NAMALWA (cell line): ENCODE measurements at regions not wholly inside any gene's neighbourhood (a gene's known extent, or its start where the extent isn't known, plus 50 kb on each side); places are given as distances from the start of the nearest gene placed in this dataset.
A peak's percentile ranks its signal among the peaks of the same experiment; 100 is the strongest.

Source experiments
- DNase-seq: peaks from one replicate; pipeline ENCODE4 v3.0.0-alpha.2; 2015; ENCODE audit warnings: low spot score

GRCh38 chr3:71881041-71881440 lies 96.1 kb upstream of the PROK2 start:
- DNase-seq = no peak

- no peak for DNase-seq
Observed at GRCh38 chr3:71879089-71879488, 94.1 kb upstream of the PROK2 start.

DNA sequence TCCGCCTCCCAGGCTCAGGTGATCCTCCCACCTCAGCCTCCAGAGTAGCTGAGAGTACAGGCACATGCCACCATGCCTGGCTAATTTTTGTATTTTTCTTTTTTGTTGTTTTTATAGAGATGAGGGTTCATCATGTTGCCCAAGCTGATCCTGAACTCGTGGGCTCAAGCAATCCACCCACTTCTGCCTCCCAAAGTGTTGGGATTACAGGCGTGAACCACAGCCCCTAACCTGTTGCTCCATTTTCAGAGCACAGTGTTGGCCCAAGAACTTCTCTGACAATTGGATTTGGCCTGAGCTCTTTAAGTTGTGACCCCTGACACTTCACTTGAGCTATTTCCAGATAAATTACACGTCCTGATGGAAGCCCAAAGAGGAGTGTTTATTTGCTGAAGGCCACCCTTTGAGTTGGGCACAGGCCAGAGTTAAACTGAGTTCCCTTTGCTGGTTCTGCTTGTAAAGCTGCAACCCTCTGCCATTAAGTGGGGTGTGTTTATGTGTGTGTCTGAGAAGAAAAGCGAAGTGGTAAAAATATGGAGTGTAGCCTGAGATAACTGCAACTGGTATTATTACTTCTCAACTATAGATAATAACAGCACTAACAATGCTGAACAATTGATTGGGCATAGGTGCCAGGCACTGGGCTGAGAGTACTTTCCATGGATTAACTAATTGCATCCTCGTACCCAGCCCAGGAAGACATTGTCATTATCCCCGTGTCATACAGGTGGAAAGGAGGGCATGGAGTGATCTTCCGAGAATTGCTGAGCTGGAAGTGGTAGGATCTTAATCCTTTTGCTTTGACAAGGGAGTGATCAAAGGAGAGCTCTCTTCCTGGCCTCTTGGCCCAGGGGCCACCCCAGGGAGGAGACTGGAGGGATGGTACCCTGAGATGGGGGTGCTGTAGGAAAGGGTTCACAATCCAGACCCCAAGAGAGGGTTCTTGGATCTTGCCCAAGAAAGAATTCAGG lies 91.5 kb upstream of the PROK2 start:
- no peak for DNase-seq

GRCh38 chr3:71875461-71875947 lies 90.6 kb upstream of the PROK2 start:
- peak; percentile 76 for DNase-seq

- DNase-seq = no peak
Observed at GRCh38 chr3:71874618-71875017, 89.7 kb upstream of the PROK2 start.

DNA sequence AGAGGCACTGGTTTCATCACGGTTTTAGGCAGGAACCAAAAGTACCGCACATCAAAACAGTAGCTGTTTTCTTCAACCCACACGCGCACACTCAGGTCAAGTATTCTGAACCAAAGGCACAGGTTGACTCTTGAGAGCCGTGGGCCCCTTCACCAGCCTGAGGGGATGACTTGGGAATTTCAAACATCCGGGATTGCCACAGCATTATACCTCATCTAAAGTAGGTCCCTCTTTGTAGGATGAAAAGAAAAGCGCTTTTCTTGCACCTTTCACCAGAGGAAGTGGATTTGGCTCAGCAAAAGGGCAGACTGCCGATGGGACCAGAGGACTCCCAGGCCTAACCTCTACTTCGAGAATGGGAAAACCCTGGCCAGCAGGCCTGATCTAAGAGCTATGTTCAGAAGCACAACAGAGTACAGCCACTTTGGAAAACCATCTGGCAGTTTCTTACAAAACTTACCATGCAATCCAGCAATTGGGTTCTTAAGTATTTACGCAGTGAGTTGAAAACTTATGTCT lies 88.2 kb upstream of the PROK2 start:
- no peak for DNase-seq

GRCh38 chr3:71872256-71872655 lies 87.3 kb upstream of the PROK2 start:
- DNase-seq = no peak

DNA sequence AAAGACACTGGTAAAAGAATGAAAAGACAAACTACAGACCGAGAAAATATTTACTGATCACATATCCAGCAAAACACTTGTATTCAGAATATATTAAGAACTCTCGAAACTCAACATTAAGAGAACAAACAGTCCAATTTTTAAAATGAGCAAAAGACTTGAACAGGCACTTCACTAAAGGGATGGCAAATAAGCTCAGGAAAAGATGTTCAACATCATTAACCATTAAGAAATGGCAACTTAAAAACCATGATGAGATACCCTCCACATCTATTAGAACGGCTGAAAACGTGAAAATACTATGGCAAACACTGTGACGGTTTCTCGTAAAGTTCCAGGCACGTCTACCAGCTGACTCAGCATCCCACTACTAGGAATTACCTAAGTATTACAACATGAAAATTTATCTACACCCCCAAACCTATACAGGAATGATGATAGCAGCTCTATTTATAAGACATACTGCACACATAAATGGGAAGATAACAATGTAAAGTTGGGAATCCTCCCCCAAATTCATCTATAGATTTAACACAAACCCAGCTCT lies 86.1 kb upstream of the PROK2 start:
- no peak for DNase-seq

DNA sequence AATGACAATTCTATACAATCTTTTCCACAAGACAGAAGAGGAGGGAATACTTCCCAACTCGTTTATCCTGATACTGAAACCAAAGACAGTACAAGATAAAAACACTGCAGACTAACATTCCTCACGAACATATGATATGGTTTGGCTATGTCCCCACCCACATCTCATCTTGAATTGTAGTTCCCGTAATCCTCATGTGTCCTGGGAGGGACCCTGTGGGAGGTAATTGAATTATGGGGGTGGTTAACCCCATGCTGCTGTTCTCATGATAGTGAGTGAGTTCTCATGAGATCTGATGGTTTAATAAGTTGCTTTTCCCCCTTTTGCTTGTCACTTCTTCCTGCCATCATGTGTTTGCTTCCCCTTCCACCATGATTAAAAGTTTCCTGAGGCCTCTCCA lies 83.9 kb upstream of the PROK2 start:
- no peak for DNase-seq

- no peak for DNase-seq
Observed at GRCh38 chr3:71865727-71866126, 80.8 kb upstream of the PROK2 start.

- no peak for DNase-seq
Observed at GRCh38 chr3:71863563-71864190, 78.7 kb upstream of the PROK2 start.

DNA sequence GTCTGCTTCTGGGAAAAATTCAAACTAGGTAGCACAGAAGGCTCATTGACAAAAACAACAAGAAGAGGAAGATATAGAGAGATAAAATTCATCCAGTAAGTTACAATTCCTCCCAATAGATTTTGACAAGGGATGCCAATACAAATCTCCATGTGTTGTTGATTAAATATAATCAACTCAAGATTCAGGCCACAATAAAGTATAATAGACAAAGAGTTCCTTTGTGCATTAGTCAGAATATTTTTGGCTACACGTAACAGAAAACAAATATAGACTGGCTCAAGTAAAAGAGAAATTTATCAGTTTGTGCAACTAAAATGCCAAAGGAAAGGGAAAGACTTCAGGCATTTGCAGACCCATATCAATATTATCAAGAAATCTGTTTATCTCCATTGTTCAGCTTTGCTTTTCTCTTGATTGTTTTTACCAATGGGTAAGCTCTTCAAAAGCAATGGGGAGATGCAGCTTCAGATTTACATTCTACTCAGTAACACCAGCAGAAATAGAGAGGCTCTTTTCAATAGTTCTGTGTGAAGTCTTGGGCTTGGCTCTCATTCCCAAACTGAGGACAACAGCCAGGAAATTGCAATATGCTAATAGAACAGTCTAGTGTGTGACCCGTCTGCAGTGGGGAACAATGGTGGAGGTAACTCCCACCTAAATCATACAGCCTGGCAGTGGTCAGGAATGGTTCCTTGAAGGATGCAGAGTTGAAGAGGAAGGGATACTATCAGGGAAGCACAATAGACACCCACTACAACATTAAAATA lies 77.6 kb upstream of the PROK2 start:
- no peak for DNase-seq

DNA sequence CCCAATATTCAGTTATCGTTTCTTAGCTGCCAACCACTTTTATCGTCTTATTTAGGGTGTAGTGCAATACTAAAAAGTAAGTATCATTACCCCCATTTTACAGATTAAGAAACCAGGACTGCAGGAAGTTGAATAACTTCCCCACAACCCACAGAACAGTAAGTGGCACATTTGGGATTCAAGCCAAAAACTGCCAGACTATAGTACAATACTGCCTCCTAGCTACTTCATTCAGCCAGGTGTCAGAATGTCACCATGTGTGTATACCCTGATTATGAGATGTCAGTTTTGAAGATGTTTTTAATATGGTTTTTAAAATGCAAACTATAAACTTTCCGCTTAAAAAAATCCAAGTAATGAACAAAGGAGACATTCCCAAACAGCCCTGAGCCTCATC lies 74.2 kb upstream of the PROK2 start:
- peak; percentile 22 for DNase-seq

DNA sequence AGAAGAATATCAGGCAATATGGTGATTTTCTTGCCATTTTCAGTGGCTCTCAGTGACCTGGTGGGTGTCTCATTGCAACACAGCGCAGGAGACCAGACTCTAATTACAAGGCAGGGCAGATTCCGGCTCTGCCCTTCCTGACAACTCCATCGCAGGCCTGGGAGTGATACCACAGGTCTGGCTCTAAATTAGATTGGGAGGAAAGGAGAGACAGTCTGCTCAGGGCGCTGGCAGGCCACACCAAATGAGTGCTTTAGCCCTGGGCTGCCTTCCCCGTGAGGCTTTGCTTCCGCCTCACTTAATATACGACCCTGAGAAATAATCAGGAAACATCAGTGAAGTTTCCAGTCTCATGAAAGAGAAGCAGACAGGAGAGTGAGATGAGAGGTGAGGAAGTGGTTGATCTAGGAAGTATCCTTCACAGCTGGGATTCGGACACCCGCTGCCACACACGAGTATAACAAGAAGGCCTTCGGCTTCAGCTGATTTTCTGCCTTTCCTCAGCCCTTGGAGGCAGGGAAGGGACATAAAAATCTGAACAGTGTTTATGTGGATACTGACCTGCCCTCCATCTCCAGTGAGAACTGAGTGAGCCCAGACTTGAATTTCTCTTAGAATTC lies 73.7 kb upstream of the PROK2 start:
- no peak for DNase-seq

- no peak for DNase-seq
Observed at GRCh38 chr3:71857956-71858355, 73.0 kb upstream of the PROK2 start.

- DNase-seq = no peak
Observed at GRCh38 chr3:71854706-71855105, 69.8 kb upstream of the PROK2 start.

- no peak for DNase-seq
Observed at GRCh38 chr3:71854096-71854495, 69.1 kb upstream of the PROK2 start.

GRCh38 chr3:71851878-71852277 lies 66.9 kb upstream of the PROK2 start:
- no peak for DNase-seq

- DNase-seq = no peak
Observed at GRCh38 chr3:71850654-71851053, 65.7 kb upstream of the PROK2 start.

DNA sequence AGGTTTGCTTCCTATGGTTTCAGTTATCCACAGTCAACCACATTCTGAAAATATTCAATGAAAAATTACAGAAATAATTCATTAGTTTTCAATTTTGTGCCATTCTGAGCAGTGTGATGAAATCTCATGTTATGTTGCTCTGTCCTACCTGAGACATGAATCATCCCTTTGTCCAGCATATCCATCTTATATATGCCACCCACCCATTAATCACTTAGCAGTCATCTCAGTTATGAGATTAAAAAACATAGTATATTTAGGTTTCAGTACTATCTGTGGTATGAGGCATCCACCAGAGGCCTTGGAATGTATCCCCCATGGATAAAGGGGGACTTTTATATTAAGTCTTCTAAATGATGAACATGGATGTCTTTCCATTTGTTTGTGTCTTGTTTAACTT lies 64.7 kb upstream of the PROK2 start:
- DNase-seq = no peak

- DNase-seq = no peak
Observed at GRCh38 chr3:71847794-71848193, 62.8 kb upstream of the PROK2 start.

- DNase-seq = no peak
Observed at GRCh38 chr3:71846185-71846584, 61.2 kb upstream of the PROK2 start.
